MG63 (cell line): ENCODE measurements at regions not wholly inside any gene's neighbourhood (a gene's known extent, or its start where the extent isn't known, plus 50 kb on each side); places are given as distances from the start of the nearest gene placed in this dataset.
A peak's percentile ranks its signal among the peaks of the same experiment; 100 is the strongest.

Experiments
- DNase-seq: peaks from one replicate; pipeline ENCODE4 v3.0.0-alpha.2; 2020
- H3K27me3 ChIP-seq: fragments of 250-450 bp; sonication (Bioruptor Pico); 2 replicates; pipeline ENCODE4 v1.5.1; 2020; ENCODE audit warnings: mild to moderate bottlenecking, moderate library complexity
- H3K36me3 ChIP-seq: fragments of 250-450 bp; sonication (Bioruptor Pico); 2 replicates; pipeline ENCODE4 v1.5.1; 2020; ENCODE audit warnings: mild to moderate bottlenecking, moderate library complexity
- H3K4me3 ChIP-seq: fragments of 250-450 bp; sonication (Bioruptor Pico); 2 replicates; pipeline ENCODE4 v1.5.1; 2020; ENCODE audit warnings: mild to moderate bottlenecking, moderate library complexity
- H3K9me3 ChIP-seq: fragments of 250-450 bp; sonication (Bioruptor Pico); 2 replicates; pipeline ENCODE4 v1.5.1; 2020; ENCODE audit warnings: mild to moderate bottlenecking, moderate library complexity

- no peak for DNase-seq
- no peak overlapping the region for H3K4me3 ChIP-seq
- H3K36me3 ChIP-seq, result no peaks in the 10 kb centered on the region
Observed at GRCh38 chr3:83302091-83302490, 1540.6 kb upstream of the GBE1 start.

GRCh38 chr3:83317605-83318004 is 1556.2 kb upstream of the GBE1 start:
- Histone ChIP-seq H3K36me3 (no peaks in the 10 kb centered on the region), H3K27me3 (no peaks in the 10 kb centered on the region), H3K9me3 (no peaks in the 10 kb centered on the region), H3K4me3 (no peak overlapping the region)
- DNase-seq, result no peak

More at GRCh38 chr3:83302091-83302490, 1540.6 kb upstream of the GBE1 start:
- Histone ChIP-seq H3K9me3 (no peaks in the 10 kb centered on the region), H3K27me3 (no peaks in the 10 kb centered on the region)

- Histone ChIP-seq H3K9me3 (no peaks in the 10 kb centered on the region), H3K4me3 (no peak overlapping the region), H3K36me3 (no peaks in the 10 kb centered on the region), H3K27me3 (no peaks in the 10 kb centered on the region)
- no peak for DNase-seq
Observed at GRCh38 chr3:83320726-83321125, 1559.3 kb upstream of the GBE1 start.

- H3K4me3 ChIP-seq, result no peak overlapping the region
- DNase-seq, result no peak
- no peaks in the 10 kb centered on the region for H3K27me3 ChIP-seq
- no peaks in the 10 kb centered on the region for H3K36me3 ChIP-seq
- H3K9me3 ChIP-seq, result no peaks in the 10 kb centered on the region
Observed at GRCh38 chr3:83321457-83321856, 1560.0 kb upstream of the GBE1 start.

- Histone ChIP-seq H3K36me3 (no peaks in the 10 kb centered on the region), H3K4me3 (no peak overlapping the region), H3K9me3 (no peaks in the 10 kb centered on the region), H3K27me3 (no peaks in the 10 kb centered on the region)
- DNase-seq, result no peak
Observed at GRCh38 chr3:83321891-83322290, 1560.4 kb upstream of the GBE1 start.

GRCh38 chr3:83354205-83354604 is 1592.8 kb upstream of the GBE1 start:
- no peak overlapping the region for H3K4me3 ChIP-seq
- H3K27me3 ChIP-seq, result no peaks in the 10 kb centered on the region
- H3K9me3 ChIP-seq, result no peaks in the 10 kb centered on the region
- H3K36me3 ChIP-seq, result no peaks in the 10 kb centered on the region
- no peak for DNase-seq

- Histone ChIP-seq H3K9me3 (no peaks in the 10 kb centered on the region), H3K4me3 (no peak overlapping the region), H3K36me3 (no peaks in the 10 kb centered on the region), H3K27me3 (no peaks in the 10 kb centered on the region)
- no peak for DNase-seq
Observed at GRCh38 chr3:83393276-83393675, 1565.5 kb upstream of the CADM2 start.

GRCh38 chr3:83403927-83404326 is 1554.9 kb upstream of the CADM2 start:
- DNase-seq, result no peak
- Histone ChIP-seq H3K27me3 (no peaks in the 10 kb centered on the region), H3K36me3 (no peaks in the 10 kb centered on the region), H3K4me3 (no peak overlapping the region), H3K9me3 (no peaks in the 10 kb centered on the region)

- H3K36me3 ChIP-seq, result no peaks in the 10 kb centered on the region
- no peaks in the 10 kb centered on the region for H3K9me3 ChIP-seq
- no peak overlapping the region for H3K4me3 ChIP-seq
- no peaks in the 10 kb centered on the region for H3K27me3 ChIP-seq
- DNase-seq, result no peak
Observed at GRCh38 chr3:83426300-83426699, 1532.5 kb upstream of the CADM2 start.

GRCh38 chr3:83434880-83435587 is 1523.8 kb upstream of the CADM2 start:
- Histone ChIP-seq H3K9me3 (no peaks in the 10 kb centered on the region), H3K27me3 (no peaks in the 10 kb centered on the region), H3K4me3 (no peak overlapping the region), H3K36me3 (no peaks in the 10 kb centered on the region)
- DNase-seq, result no peak

- Histone ChIP-seq H3K27me3 (no peaks in the 10 kb centered on the region), H3K4me3 (no peak overlapping the region)
- DNase-seq, result peak; percentile 8
Observed at GRCh38 chr3:83438188-83438587, 1520.6 kb upstream of the CADM2 start.

GRCh38 chr3:83453056-83453455 is 1505.7 kb upstream of the CADM2 start:
- Histone ChIP-seq H3K36me3 (no peaks in the 10 kb centered on the region), H3K4me3 (no peak overlapping the region), H3K9me3 (no peaks in the 10 kb centered on the region), H3K27me3 (no peaks in the 10 kb centered on the region)
- DNase-seq, result no peak

More at GRCh38 chr3:83438188-83438587, 1520.6 kb upstream of the CADM2 start:
- no peaks in the 10 kb centered on the region for H3K36me3 ChIP-seq
- no peaks in the 10 kb centered on the region for H3K9me3 ChIP-seq

GRCh38 chr3:83454353-83454752 is 1504.4 kb upstream of the CADM2 start:
- Histone ChIP-seq H3K4me3 (no peak overlapping the region), H3K27me3 (no peaks in the 10 kb centered on the region), H3K9me3 (no peaks in the 10 kb centered on the region), H3K36me3 (no peaks in the 10 kb centered on the region)
- DNase-seq, result no peak

- no peak overlapping the region for H3K4me3 ChIP-seq
- H3K27me3 ChIP-seq, result no peaks in the 10 kb centered on the region
- H3K36me3 ChIP-seq, result no peaks in the 10 kb centered on the region
- H3K9me3 ChIP-seq, result no peaks in the 10 kb centered on the region
- DNase-seq, result no peak
Observed at GRCh38 chr3:83457551-83457950, 1501.2 kb upstream of the CADM2 start.

- Histone ChIP-seq H3K27me3 (no peaks in the 10 kb centered on the region), H3K9me3 (no peaks in the 10 kb centered on the region), H3K4me3 (no peak overlapping the region), H3K36me3 (no peaks in the 10 kb centered on the region)
- DNase-seq, result no peak
Observed at GRCh38 chr3:83460052-83460451, 1498.7 kb upstream of the CADM2 start.

- no peaks in the 10 kb centered on the region for H3K36me3 ChIP-seq
- H3K27me3 ChIP-seq, result no peaks in the 10 kb centered on the region
Observed at GRCh38 chr3:83461411-83461810, 1497.4 kb upstream of the CADM2 start.

GRCh38 chr3:83477563-83477962 is 1481.2 kb upstream of the CADM2 start:
- Histone ChIP-seq H3K4me3 (no peak overlapping the region), H3K36me3 (no peaks in the 10 kb centered on the region), H3K9me3 (no peaks in the 10 kb centered on the region), H3K27me3 (no peaks in the 10 kb centered on the region)
- no peak for DNase-seq

More at GRCh38 chr3:83461411-83461810, 1497.4 kb upstream of the CADM2 start:
- H3K9me3 ChIP-seq, result no peaks in the 10 kb centered on the region
- no peak overlapping the region for H3K4me3 ChIP-seq
- no peak for DNase-seq

- no peak overlapping the region for H3K4me3 ChIP-seq
- no peaks in the 10 kb centered on the region for H3K9me3 ChIP-seq
Observed at GRCh38 chr3:83482402-83483070, 1476.3 kb upstream of the CADM2 start.

More at GRCh38 chr3:83482402-83483070, 1476.3 kb upstream of the CADM2 start:
- DNase-seq, result no peak
- no peaks in the 10 kb centered on the region for H3K27me3 ChIP-seq
- H3K36me3 ChIP-seq, result no peaks in the 10 kb centered on the region
